ENCODE measurements at regions not wholly inside any gene's neighbourhood (a gene's known extent, or its start where the extent isn't known, plus 50 kb on each side); places are given as distances from the start of the nearest gene placed in this dataset.
"Not testable (repeated sequence)": the region's sequence is repeated elsewhere in the genome, so short reads cannot be mapped to it uniquely, and the experiment has no call there.

DNA sequence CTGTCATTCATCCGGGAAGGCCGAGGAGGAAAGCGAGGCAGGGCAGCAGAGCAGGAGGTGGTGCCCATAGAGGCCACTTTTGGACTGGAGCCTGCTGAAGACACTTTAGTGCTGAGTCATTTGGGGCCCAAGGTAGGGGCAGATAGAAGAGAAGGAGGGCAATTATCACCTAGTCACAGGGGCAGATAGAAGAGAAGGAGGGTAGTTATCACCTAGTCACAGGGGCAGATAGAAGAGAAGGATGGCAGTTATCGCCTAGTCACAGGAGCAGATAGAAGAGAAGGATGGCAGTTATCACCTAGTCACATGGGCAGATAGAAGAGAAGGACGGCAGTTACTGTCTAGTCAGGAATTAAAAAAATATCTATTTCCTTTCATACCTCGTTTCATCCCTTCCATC, 1372.6 kb downstream of the FOXD4L5 start:
- not testable (repeated sequence) for H3K4me1 Mint-ChIP-seq (ENCODE audit: low read depth); H3K4me3 Mint-ChIP-seq

DNA sequence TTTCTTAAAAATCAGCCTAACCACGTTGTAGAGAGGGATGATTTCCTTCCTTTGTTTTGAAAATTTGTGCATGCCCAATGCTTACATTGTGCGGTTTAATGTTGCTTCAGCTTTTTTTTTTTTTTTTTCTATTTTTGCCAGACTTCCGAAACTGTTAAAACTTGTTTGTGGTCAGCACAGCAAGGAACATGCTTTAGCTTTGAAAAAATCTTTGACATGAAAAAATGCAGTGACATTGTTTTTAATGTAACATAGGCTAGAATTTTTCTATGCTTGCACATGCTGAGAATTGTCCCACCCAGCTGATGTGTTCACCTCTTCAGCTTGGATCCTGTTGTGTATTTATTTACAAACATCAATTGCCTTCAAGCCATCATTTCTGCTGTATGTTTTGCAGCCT, 1375.9 kb downstream of the FOXD4L5 start:
- DNase-seq; H3K4me3 Mint-ChIP-seq; H3K27me3 Mint-ChIP-seq (ENCODE audit: low read depth); H3K4me1 Mint-ChIP-seq (ENCODE audit: low read depth); ATAC-seq; H3K36me3 Mint-ChIP-seq (ENCODE audit: insufficient read depth): not testable (repeated sequence)
- H3K9me3 Mint-ChIP-seq = peaks cover 12% of the 10 kb centered on the region

More for the DNA sequence above, 1372.6 kb downstream of the FOXD4L5 start:
- not testable (repeated sequence) for H3K27me3 Mint-ChIP-seq (ENCODE audit: low read depth); ATAC-seq; DNase-seq; H3K36me3 Mint-ChIP-seq (ENCODE audit: insufficient read depth)
- H3K9me3 Mint-ChIP-seq = peaks cover 19% of the 10 kb centered on the region

GRCh38 chr9:63899637-63900190, 1385.3 kb downstream of the FOXD4L5 start:
- not testable (repeated sequence) for ATAC-seq; H3K4me1 Mint-ChIP-seq (ENCODE audit: low read depth); H3K9me3 Mint-ChIP-seq; H3K4me3 Mint-ChIP-seq; DNase-seq; H3K36me3 Mint-ChIP-seq (ENCODE audit: insufficient read depth); H3K27me3 Mint-ChIP-seq (ENCODE audit: low read depth)

- H3K27me3 Mint-ChIP-seq (ENCODE audit: low read depth); H3K36me3 Mint-ChIP-seq (ENCODE audit: insufficient read depth); ATAC-seq; DNase-seq; H3K4me3 Mint-ChIP-seq; H3K4me1 Mint-ChIP-seq (ENCODE audit: low read depth); H3K9me3 Mint-ChIP-seq: not testable (repeated sequence)
These were observed 1403.6 kb downstream of the FOXD4L5 start for GRCh38 chr9:63881386-63881785.

DNA sequence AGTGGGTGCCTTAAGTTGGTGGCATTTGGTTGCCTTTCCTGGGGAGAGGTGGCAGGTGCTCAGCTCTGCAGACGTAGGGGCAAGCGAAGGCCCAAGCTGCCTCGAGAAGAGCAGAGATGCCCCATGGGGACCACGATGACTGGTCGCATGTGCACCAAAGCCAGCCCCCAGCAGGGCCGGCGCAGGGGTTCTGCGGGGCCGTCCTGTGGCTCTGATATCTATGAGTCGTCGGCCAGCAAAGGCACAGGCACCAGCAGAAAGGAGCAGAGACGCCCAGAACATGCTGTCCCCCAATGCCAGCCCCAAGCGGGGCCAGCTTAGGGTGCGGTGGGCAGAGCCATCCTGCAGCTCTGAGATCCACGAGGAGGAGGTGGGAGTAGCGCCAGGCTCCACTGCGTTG, 1408.6 kb downstream of the FOXD4L5 start:
- H3K27me3 Mint-ChIP-seq (ENCODE audit: low read depth); H3K4me3 Mint-ChIP-seq; DNase-seq; ATAC-seq; H3K36me3 Mint-ChIP-seq (ENCODE audit: insufficient read depth); H3K4me1 Mint-ChIP-seq (ENCODE audit: low read depth); H3K9me3 Mint-ChIP-seq: not testable (repeated sequence)

- Mint-ChIP-seq H3K9me3 (peaks cover 18% of the 10 kb centered on the region), H3K4me1 (ENCODE audit: low read depth) (no peaks in the 10 kb centered on the region), H3K36me3 (ENCODE audit: insufficient read depth) (no peaks in the 10 kb centered on the region), H3K27me3 (ENCODE audit: low read depth) (no peaks in the 10 kb centered on the region), H3K4me3 (peak overlapping the region; percentile 47)
- ATAC-seq (peak in 1 of 2 donors; percentile 79), DNase-seq (peak; percentile 38)
These were observed 1425.4 kb downstream of the FOXD4L5 start for GRCh38 chr9:63859475-63860215.

GRCh38 chr9:63859090-63859474, 1425.9 kb downstream of the FOXD4L5 start:
- H3K4me1 Mint-ChIP-seq (ENCODE audit: low read depth); H3K27me3 Mint-ChIP-seq (ENCODE audit: low read depth); H3K36me3 Mint-ChIP-seq (ENCODE audit: insufficient read depth); ATAC-seq; DNase-seq: not testable (repeated sequence)
- Mint-ChIP-seq H3K4me3 (peak overlapping the region; percentile 47), H3K9me3 (peaks cover 18% of the 10 kb centered on the region)

DNA sequence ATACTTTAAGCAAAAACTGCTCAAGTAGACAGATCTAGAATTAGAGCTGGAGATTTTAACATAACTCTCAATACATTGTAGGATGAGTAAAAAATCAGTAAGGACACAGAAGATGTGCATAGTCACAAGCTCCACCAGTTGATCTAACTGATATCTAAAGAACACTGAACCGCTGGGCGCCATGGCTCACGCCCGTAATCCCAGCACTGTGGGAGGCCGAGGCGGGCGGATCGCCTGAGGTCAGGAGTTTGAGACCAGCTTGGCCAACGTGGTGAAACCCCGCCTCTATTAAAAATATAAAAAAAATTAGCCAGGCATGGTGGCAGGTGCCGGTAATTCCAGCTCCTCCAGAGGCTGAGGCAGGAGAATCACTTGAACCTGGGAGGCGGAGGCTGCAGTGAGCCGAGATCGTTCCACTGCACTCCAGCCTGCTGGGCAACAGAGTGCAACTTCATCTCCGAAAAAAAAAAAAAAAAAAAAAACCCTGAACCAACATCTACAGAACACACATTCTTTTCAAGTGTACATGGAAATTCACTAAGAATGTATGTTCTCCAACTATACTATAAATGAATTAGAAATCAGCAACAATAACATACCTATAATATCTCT, 1431.8 kb downstream of the FOXD4L5 start:
- not testable (repeated sequence) for H3K36me3 Mint-ChIP-seq (ENCODE audit: insufficient read depth); DNase-seq; H3K9me3 Mint-ChIP-seq; H3K27me3 Mint-ChIP-seq (ENCODE audit: low read depth); ATAC-seq; H3K4me1 Mint-ChIP-seq (ENCODE audit: low read depth); H3K4me3 Mint-ChIP-seq

- not testable (repeated sequence) for H3K9me3 Mint-ChIP-seq; H3K27me3 Mint-ChIP-seq (ENCODE audit: low read depth); ATAC-seq; DNase-seq; H3K4me1 Mint-ChIP-seq (ENCODE audit: low read depth); H3K36me3 Mint-ChIP-seq (ENCODE audit: insufficient read depth); H3K4me3 Mint-ChIP-seq
These were observed 1460.2 kb downstream of the FOXD4L5 start for GRCh38 chr9:63824804-63825203.

DNA sequence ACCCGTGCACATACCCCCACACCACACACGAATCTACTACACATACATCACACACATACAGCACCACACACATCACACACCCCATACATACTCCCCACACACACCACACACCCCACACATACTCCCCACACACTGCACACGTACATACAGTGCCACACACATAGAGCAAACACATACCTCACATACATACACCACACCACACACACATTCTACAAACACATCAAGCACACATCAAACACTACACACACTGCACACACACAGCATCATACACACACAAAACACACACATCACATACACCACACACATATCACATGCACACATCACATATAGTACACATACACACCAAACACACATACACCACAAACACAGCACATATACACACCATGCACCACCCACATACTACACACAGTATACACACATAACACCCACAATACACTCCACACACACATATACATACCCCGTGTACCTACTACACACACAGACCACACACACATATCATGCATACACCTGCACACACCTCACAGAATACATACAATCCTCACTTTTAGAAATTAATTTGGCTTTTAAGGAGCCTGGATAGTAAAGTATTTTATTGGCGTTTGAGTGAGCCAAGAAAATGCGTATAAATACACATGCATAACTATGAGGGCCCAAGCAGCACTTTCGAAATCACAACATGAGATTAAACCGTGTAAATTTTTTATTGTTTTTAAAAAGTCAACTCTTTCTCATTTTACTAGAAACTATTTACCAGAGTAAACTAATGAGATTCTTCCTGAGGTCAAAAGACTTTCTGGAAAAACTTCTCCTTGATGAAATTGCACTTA, 1461.4 kb downstream of the FOXD4L5 start:
- H3K4me1 Mint-ChIP-seq (ENCODE audit: low read depth); H3K36me3 Mint-ChIP-seq (ENCODE audit: insufficient read depth); DNase-seq; H3K9me3 Mint-ChIP-seq; H3K27me3 Mint-ChIP-seq (ENCODE audit: low read depth); H3K4me3 Mint-ChIP-seq: not testable (repeated sequence)
- ATAC-seq = peak in 1 of 2 donors; percentile 46

DNA sequence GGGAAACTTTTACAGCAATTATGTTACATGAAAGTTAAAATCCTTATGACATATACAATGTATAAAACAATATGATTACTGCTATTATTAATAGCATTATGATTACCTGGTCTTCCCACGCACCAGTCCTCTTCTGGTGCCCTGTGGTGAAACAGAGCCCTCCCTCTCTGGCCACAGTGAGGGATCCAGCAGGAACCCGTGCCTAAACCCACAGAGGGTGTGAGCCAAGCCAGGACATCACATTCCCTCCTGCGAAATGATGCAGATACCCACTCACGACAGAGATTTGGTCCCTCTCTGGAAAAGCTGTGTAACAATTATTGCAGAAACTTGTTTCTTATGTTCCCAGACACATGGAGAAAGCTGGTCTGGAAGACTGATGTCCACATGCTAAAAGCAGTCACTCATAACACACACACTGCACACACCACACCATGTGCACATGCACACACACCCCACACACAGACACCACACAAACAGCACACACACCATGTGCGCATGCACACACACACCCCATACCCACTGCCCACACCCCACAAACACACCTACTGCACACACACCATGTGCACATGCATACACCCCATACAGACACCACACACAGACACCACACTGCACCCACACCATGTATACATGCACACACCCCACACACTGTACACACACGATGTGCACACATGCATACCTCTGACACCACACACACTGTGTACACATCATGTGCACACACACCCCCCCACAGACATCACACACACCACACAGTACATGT, 1462.2 kb downstream of the FOXD4L5 start:
- H3K4me3 Mint-ChIP-seq; H3K27me3 Mint-ChIP-seq (ENCODE audit: low read depth); H3K4me1 Mint-ChIP-seq (ENCODE audit: low read depth); ATAC-seq; DNase-seq; H3K36me3 Mint-ChIP-seq (ENCODE audit: insufficient read depth): not testable (repeated sequence)
- H3K9me3 Mint-ChIP-seq = peaks cover 14% of the 10 kb centered on the region

GRCh38 chr9:63821293-63821692, 1463.7 kb downstream of the FOXD4L5 start:
- Mint-ChIP-seq H3K4me1 (ENCODE audit: low read depth) (peaks cover 14% of the 10 kb centered on the region), H3K27me3 (ENCODE audit: low read depth) (peaks cover 19% of the 10 kb centered on the region), H3K9me3 (peaks cover 17% of the 10 kb centered on the region)
- not testable (repeated sequence) for ATAC-seq; H3K4me3 Mint-ChIP-seq; DNase-seq; H3K36me3 Mint-ChIP-seq (ENCODE audit: insufficient read depth)

DNA sequence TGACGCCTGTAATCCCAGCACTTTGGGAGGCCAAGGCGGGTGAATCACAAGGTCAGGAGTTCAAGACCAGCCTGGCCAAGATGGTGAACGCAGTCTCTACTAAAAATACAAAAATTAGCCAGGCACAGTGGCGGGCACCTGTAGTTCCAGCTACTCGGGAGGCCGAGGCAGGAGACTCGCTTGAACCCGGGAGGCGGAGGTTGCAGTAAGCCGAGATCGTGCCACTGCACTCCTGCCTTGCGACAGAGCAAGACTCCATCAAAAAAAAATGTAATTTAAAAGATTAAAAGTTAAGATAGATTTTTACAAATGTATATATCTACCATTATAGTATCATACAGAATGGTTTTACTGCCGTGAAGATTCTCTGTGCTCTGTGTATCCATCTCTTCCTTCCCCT, 1464.1 kb downstream of the FOXD4L5 start:
- ATAC-seq; DNase-seq; H3K4me3 Mint-ChIP-seq; H3K36me3 Mint-ChIP-seq (ENCODE audit: insufficient read depth): not testable (repeated sequence)
- H3K4me1 Mint-ChIP-seq (ENCODE audit: low read depth) = peaks cover 14% of the 10 kb centered on the region
- H3K27me3 Mint-ChIP-seq (ENCODE audit: low read depth) = peaks cover 20% of the 10 kb centered on the region
- H3K9me3 Mint-ChIP-seq = peaks cover 19% of the 10 kb centered on the region

GRCh38 chr9:63820383-63820782, 1464.6 kb downstream of the FOXD4L5 start:
- not testable (repeated sequence) for ATAC-seq; H3K4me3 Mint-ChIP-seq; H3K36me3 Mint-ChIP-seq (ENCODE audit: insufficient read depth); DNase-seq
- Mint-ChIP-seq H3K4me1 (ENCODE audit: low read depth) (peaks cover 14% of the 10 kb centered on the region), H3K9me3 (peaks cover 21% of the 10 kb centered on the region), H3K27me3 (ENCODE audit: low read depth) (peaks cover 22% of the 10 kb centered on the region)

Measured in activated T-cell treated with anti-CD3 and anti-CD28 coated beads, Interleukin-2, amount 50 U/mL, for 4 hours (primary cell).